ENCODE measurements at regions not wholly inside any gene's neighbourhood (a gene's known extent, or its start where the extent isn't known, plus 50 kb on each side); places are given as distances from the start of the nearest gene placed in this dataset.
"Not testable (repeated sequence)": the region's sequence is repeated elsewhere in the genome, so short reads cannot be mapped to it uniquely, and the experiment has no call there.

- TF ChIP-seq CTCF (conservative IDR thresholded peaks at IDR 0.05 in 1 of 2, IDR thresholded peaks at IDR 0.05 in 1 of 2; ENCODE audit: extremely low read depth in 1 of 2, insufficient read depth in 1 of 2, low read depth in 1 of 2, low read length in 2 of 2); EZH2 (IDR thresholded peaks at IDR 0.05; ENCODE audit: borderline replicate concordance, low read length): not testable (repeated sequence)
Observed at GRCh38 chr4:53699310-53699709, 108.0 kb upstream of the LNX1 start.

All from mammary epithelial cell (primary cell).